ENCODE measurements at regions not wholly inside any gene's neighbourhood (a gene's known extent, or its start where the extent isn't known, plus 50 kb on each side); places are given as distances from the start of the nearest gene placed in this dataset.
"Not testable (repeated sequence)": the region's sequence is repeated elsewhere in the genome, so short reads cannot be mapped to it uniquely, and the experiment has no call there.

DNA sequence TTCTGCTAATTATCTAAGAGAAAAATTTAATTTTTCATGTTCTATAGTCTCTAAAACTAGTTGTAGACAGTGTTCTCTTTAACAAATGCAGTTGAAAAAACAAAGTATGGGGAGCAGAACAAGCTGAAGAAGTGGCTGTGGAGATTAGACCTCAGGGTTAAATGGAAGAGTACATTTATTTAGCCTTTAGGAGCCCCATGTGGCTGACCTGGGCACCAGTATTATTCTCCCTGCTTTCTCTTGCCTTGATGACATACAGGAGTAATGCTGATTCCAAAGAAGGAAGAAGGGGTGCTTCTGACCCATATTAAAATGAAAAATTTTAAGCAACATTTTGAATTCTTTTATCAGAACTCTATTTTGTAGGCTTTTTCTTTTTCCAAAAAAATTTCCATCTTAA is 312.3 kb upstream of the RIOK2 start:
- H3K9me3 ChIP-seq (ENCODE audit: control insufficient read depth in 1 of 2, low read length in 2 of 2), result no peaks in the 10 kb centered on the region
- H3K27ac ChIP-seq (ENCODE audit: low read depth, low read length), result no peak overlapping the region
- H3K27me3 ChIP-seq (ENCODE audit: control insufficient read depth in 1 of 2, insufficient read depth in 2 of 2, low read length in 2 of 2), result no peaks in the 10 kb centered on the region

DNA sequence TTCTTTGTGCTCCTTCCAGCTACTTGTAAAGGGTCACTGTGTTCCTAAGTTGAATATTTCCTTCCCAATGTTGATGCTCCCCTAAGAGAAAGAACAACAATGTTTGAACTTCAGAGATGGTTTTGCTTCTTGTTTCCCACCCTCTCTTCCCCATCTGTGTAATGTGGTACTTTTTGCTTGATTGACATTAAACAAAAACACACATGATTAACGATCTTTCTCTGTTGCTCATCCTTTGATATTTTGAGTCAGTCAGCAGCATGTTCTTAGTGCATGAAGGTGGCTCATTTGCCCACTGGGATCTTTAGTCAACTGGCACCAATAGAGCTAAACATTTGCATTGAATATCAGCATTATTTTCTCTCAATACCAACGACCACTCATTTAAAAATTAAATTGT is 313.0 kb upstream of the RIOK2 start:
- H3K36me3 ChIP-seq (ENCODE audit: control insufficient read depth in 1 of 2, insufficient read depth in 2 of 2, low read length in 2 of 2), result no peaks in the 10 kb centered on the region
- H3K9ac ChIP-seq (ENCODE audit: low read depth in 1 of 2, low read length in 2 of 2), result no peak overlapping the region
- no peak overlapping the region for H3K27ac ChIP-seq (ENCODE audit: low read depth, low read length)
- no peaks in the 10 kb centered on the region for H3K9me3 ChIP-seq (ENCODE audit: control insufficient read depth in 1 of 2, low read length in 2 of 2)
- H3K27me3 ChIP-seq (ENCODE audit: control insufficient read depth in 1 of 2, insufficient read depth in 2 of 2, low read length in 2 of 2), result no peaks in the 10 kb centered on the region
- H3K4me1 ChIP-seq (ENCODE audit: control insufficient read depth in 1 of 2, insufficient read depth in 2 of 2, low read length in 2 of 2), result no peaks in the 10 kb centered on the region
- H3K4me3 ChIP-seq (ENCODE audit: low read depth in 1 of 2, low read length in 2 of 2), result no peak overlapping the region

More for the DNA sequence above, 312.3 kb upstream of the RIOK2 start:
- no peak overlapping the region for H3K9ac ChIP-seq (ENCODE audit: low read depth in 1 of 2, low read length in 2 of 2)
- no peak overlapping the region for H3K4me3 ChIP-seq (ENCODE audit: low read depth in 1 of 2, low read length in 2 of 2)
- no peaks in the 10 kb centered on the region for H3K36me3 ChIP-seq (ENCODE audit: control insufficient read depth in 1 of 2, insufficient read depth in 2 of 2, low read length in 2 of 2)
- no peaks in the 10 kb centered on the region for H3K4me1 ChIP-seq (ENCODE audit: control insufficient read depth in 1 of 2, insufficient read depth in 2 of 2, low read length in 2 of 2)

DNA sequence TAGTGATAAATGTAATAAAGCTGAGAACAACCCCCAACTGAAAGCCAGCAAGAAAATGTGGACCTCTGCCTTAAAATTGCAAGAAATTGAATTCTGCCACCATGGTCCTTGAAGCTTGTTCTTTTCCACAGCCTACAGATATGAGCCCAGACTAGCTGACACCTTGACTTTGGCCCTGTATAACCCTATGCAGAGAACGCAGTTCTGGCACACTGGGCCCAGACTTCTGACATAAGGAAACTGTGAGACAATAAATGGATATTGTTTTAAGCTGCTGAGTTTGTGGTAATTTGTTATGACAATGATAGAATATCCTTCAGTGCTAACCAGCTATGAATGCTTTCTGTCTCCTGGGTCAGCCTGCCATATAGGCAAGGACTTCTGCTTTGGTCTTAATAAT is 315.6 kb upstream of the RIOK2 start:
- Histone ChIP-seq H3K9ac (ENCODE audit: low read depth in 1 of 2, low read length in 2 of 2) (no peak overlapping the region), H3K4me1 (ENCODE audit: control insufficient read depth in 1 of 2, insufficient read depth in 2 of 2, low read length in 2 of 2) (no peaks in the 10 kb centered on the region), H3K27ac (ENCODE audit: low read depth, low read length) (no peak overlapping the region), H3K36me3 (ENCODE audit: control insufficient read depth in 1 of 2, insufficient read depth in 2 of 2, low read length in 2 of 2) (no peaks in the 10 kb centered on the region), H3K9me3 (ENCODE audit: control insufficient read depth in 1 of 2, low read length in 2 of 2) (no peaks in the 10 kb centered on the region), H3K4me3 (ENCODE audit: low read depth in 1 of 2, low read length in 2 of 2) (no peak overlapping the region), H3K27me3 (ENCODE audit: control insufficient read depth in 1 of 2, insufficient read depth in 2 of 2, low read length in 2 of 2) (no peaks in the 10 kb centered on the region)

DNA sequence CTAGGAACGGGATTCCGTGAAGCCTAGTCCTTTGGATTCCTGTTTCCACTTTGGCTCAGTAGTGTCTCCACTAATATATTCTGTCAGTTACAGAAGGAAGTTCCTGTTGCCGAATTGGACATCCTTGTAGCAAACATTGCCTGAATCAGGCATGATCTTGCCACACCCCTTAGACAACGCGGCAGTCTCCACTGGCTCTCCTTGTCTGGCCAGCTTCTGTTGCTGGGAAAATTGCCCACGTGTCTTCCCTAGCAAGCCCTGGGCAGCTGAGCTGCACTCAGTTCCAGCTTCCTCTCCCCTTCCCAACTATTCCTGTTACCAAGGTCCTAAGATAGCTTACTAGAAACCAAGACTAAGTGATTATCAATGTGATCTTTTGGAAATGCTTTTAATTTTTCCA is 316.6 kb upstream of the RIOK2 start:
- H3K4me3 ChIP-seq (ENCODE audit: low read depth in 1 of 2, low read length in 2 of 2), result no peak overlapping the region
- no peak overlapping the region for H3K27ac ChIP-seq (ENCODE audit: low read depth, low read length)
- H3K4me1 ChIP-seq (ENCODE audit: control insufficient read depth in 1 of 2, insufficient read depth in 2 of 2, low read length in 2 of 2), result no peaks in the 10 kb centered on the region
- H3K9ac ChIP-seq (ENCODE audit: low read depth in 1 of 2, low read length in 2 of 2), result no peak overlapping the region
- no peaks in the 10 kb centered on the region for H3K9me3 ChIP-seq (ENCODE audit: control insufficient read depth in 1 of 2, low read length in 2 of 2)
- H3K27me3 ChIP-seq (ENCODE audit: control insufficient read depth in 1 of 2, insufficient read depth in 2 of 2, low read length in 2 of 2), result no peaks in the 10 kb centered on the region
- no peaks in the 10 kb centered on the region for H3K36me3 ChIP-seq (ENCODE audit: control insufficient read depth in 1 of 2, insufficient read depth in 2 of 2, low read length in 2 of 2)

DNA sequence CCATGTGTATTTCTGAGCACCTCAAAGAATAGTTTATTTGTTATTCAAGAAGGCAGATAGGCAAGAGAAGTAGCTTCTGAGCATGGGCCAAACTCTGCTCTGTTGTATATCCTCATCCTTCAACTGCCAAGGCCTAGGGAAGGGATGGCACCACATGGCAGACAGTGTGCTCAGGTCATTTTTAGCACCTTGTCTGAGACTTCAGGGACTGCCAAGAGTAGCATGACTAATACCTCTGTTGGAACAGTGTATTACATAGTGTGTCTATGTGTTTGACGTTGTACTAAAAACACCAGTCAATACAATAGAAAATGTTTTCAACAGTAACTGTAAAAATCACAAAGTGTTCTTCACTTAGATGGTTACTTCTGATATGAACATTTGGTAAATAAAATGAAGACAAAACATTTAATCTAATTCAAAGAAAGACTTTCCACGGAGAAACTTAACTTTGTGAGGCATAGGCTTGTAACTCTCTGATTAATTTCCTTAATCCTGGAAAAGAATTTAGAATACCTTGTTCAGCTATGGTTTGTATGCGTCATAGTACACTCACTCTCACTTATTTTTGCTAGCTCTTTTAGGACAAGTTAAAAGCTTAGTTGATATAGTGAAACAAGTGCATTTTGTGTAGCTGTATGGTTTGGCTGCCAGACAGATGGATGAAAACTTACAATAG is 318.4 kb upstream of the RIOK2 start:
- Histone ChIP-seq H3K9me3 (ENCODE audit: control insufficient read depth in 1 of 2, low read length in 2 of 2) (no peaks in the 10 kb centered on the region), H3K36me3 (ENCODE audit: control insufficient read depth in 1 of 2, insufficient read depth in 2 of 2, low read length in 2 of 2) (no peaks in the 10 kb centered on the region), H3K27me3 (ENCODE audit: control insufficient read depth in 1 of 2, insufficient read depth in 2 of 2, low read length in 2 of 2) (no peaks in the 10 kb centered on the region), H3K9ac (ENCODE audit: low read depth in 1 of 2, low read length in 2 of 2) (no peak overlapping the region), H3K4me3 (ENCODE audit: low read depth in 1 of 2, low read length in 2 of 2) (no peak overlapping the region), H3K4me1 (ENCODE audit: control insufficient read depth in 1 of 2, insufficient read depth in 2 of 2, low read length in 2 of 2) (no peaks in the 10 kb centered on the region), H3K27ac (ENCODE audit: low read depth, low read length) (no peak overlapping the region)

DNA sequence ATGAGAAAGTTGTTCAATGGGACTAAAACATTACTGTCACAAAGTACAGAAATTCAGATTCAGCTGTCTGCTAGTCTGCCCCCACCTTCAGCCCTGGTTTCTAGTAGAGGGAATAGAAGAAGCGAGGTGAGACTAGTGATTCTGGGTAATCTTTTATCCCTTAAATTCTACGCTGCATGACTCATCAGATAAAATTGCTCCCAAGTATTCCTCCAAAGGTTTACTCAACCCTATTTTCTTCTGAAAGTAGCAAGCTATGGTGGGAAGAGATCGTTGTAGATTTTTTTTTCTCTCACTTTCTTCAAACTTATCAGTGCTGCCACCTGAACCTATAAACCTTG is 318.9 kb upstream of the RIOK2 start:
- no peaks in the 10 kb centered on the region for H3K4me1 ChIP-seq (ENCODE audit: control insufficient read depth in 1 of 2, insufficient read depth in 2 of 2, low read length in 2 of 2)
- H3K9me3 ChIP-seq (ENCODE audit: control insufficient read depth in 1 of 2, low read length in 2 of 2), result no peaks in the 10 kb centered on the region
- no peaks in the 10 kb centered on the region for H3K36me3 ChIP-seq (ENCODE audit: control insufficient read depth in 1 of 2, insufficient read depth in 2 of 2, low read length in 2 of 2)
- H3K9ac ChIP-seq (ENCODE audit: low read depth in 1 of 2, low read length in 2 of 2), result no peak overlapping the region
- H3K27ac ChIP-seq (ENCODE audit: low read depth, low read length), result no peak overlapping the region
- H3K27me3 ChIP-seq (ENCODE audit: control insufficient read depth in 1 of 2, insufficient read depth in 2 of 2, low read length in 2 of 2), result no peaks in the 10 kb centered on the region
- H3K4me3 ChIP-seq (ENCODE audit: low read depth in 1 of 2, low read length in 2 of 2), result no peak overlapping the region

DNA sequence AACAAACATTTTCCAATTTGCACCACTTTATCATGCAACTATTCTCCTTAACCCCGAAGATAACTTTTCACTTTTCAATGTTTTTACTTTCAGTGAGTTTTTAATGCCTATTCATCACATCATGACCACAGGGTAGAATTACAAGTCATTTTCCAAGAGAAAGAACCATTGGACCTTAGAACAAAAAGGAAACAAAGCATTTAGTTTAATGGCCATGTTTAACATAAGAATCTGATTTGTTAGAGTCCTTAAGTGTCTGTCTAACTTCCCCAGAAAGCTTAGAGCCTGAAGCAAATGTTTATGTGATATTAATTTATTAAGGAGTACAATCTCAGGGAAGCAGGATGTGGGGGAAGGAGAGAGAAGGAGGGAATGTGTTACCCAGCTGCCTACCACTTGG is 325.8 kb upstream of the RIOK2 start:
- Histone ChIP-seq H3K36me3 (ENCODE audit: control insufficient read depth in 1 of 2, insufficient read depth in 2 of 2, low read length in 2 of 2) (no peaks in the 10 kb centered on the region), H3K4me3 (ENCODE audit: low read depth in 1 of 2, low read length in 2 of 2) (no peak overlapping the region)

DNA sequence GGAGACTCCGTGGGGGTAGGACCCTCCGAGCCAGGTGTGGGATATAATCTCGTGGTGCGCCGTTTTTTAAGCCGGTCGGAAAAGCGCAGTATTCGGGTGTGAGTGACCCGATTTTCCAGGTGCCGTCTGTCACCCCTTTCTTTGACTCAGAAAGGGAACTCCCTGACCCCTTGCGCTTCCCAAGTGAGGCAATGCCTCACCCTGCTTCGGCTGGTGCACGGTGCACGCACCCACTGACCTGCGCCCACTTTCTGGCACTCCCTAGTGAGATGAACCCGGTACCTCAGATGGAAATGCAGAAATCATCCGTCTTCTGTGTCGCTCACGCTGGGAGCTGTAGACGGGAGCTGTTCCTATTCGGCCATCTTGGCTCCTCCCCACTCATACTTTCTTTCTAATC is 336.5 kb upstream of the RIOK2 start:
- H3K9me3 ChIP-seq (ENCODE audit: control insufficient read depth in 1 of 2, low read length in 2 of 2), result not testable (repeated sequence)

More for the DNA sequence above, 325.8 kb upstream of the RIOK2 start:
- Histone ChIP-seq H3K4me1 (ENCODE audit: control insufficient read depth in 1 of 2, insufficient read depth in 2 of 2, low read length in 2 of 2) (no peaks in the 10 kb centered on the region), H3K9me3 (ENCODE audit: control insufficient read depth in 1 of 2, low read length in 2 of 2) (no peaks in the 10 kb centered on the region), H3K9ac (ENCODE audit: low read depth in 1 of 2, low read length in 2 of 2) (no peak overlapping the region), H3K27ac (ENCODE audit: low read depth, low read length) (no peak overlapping the region), H3K27me3 (ENCODE audit: control insufficient read depth in 1 of 2, insufficient read depth in 2 of 2, low read length in 2 of 2) (no peaks in the 10 kb centered on the region)

DNA sequence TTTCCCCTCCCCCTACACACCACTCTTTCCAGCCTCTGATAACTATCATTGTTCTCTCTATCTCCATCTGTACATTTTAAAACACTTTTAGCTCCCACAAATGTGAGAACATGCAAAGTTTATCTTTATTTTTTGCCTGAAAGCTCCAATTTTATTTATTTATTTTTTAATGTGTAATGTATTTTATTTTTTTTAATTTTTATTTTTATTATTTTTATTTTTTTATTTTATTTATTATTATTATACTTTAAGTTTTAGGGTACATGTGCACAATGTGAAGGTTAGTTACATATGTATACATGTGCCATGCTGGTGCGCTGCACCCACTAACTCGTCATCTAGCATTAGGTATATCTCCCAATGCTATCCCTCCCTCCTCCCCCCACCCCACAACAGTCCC is 340.3 kb upstream of the RIOK2 start:
- H3K27ac ChIP-seq (ENCODE audit: low read depth, low read length); H3K27me3 ChIP-seq (ENCODE audit: control insufficient read depth in 1 of 2, insufficient read depth in 2 of 2, low read length in 2 of 2); H3K9ac ChIP-seq (ENCODE audit: low read depth in 1 of 2, low read length in 2 of 2); H3K9me3 ChIP-seq (ENCODE audit: control insufficient read depth in 1 of 2, low read length in 2 of 2); H3K4me3 ChIP-seq (ENCODE audit: low read depth in 1 of 2, low read length in 2 of 2); H3K4me1 ChIP-seq (ENCODE audit: control insufficient read depth in 1 of 2, insufficient read depth in 2 of 2, low read length in 2 of 2); H3K36me3 ChIP-seq (ENCODE audit: control insufficient read depth in 1 of 2, insufficient read depth in 2 of 2, low read length in 2 of 2): not testable (repeated sequence)

More for the DNA sequence above, 336.5 kb upstream of the RIOK2 start:
- not testable (repeated sequence) for H3K27me3 ChIP-seq (ENCODE audit: control insufficient read depth in 1 of 2, insufficient read depth in 2 of 2, low read length in 2 of 2); H3K4me3 ChIP-seq (ENCODE audit: low read depth in 1 of 2, low read length in 2 of 2); H3K9ac ChIP-seq (ENCODE audit: low read depth in 1 of 2, low read length in 2 of 2); H3K27ac ChIP-seq (ENCODE audit: low read depth, low read length); H3K4me1 ChIP-seq (ENCODE audit: control insufficient read depth in 1 of 2, insufficient read depth in 2 of 2, low read length in 2 of 2); H3K36me3 ChIP-seq (ENCODE audit: control insufficient read depth in 1 of 2, insufficient read depth in 2 of 2, low read length in 2 of 2)

DNA sequence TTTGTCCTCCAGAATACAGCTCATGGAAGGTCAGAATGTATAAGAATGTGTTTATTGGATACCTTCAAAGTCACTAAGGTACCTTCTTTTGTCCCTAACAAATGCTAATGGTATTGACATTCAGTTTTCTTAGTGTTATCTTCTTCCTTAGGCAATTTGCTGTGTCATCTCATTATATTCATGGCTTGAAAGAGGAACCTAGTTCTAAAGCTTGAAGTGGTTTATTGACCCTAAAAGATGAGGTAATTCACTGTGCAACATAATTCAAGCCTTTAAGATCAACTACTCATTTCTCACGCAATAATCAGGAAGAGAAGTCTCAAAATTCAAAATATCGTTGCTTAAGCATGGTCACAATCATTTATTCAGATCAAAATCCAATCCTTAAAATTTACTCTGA is 342.7 kb upstream of the RIOK2 start:
- Histone ChIP-seq H3K36me3 (ENCODE audit: control insufficient read depth in 1 of 2, insufficient read depth in 2 of 2, low read length in 2 of 2) (no peaks in the 10 kb centered on the region), H3K27me3 (ENCODE audit: control insufficient read depth in 1 of 2, insufficient read depth in 2 of 2, low read length in 2 of 2) (no peaks in the 10 kb centered on the region), H3K4me1 (ENCODE audit: control insufficient read depth in 1 of 2, insufficient read depth in 2 of 2, low read length in 2 of 2) (no peaks in the 10 kb centered on the region), H3K9ac (ENCODE audit: low read depth in 1 of 2, low read length in 2 of 2) (no peak overlapping the region), H3K4me3 (ENCODE audit: low read depth in 1 of 2, low read length in 2 of 2) (no peak overlapping the region), H3K27ac (ENCODE audit: low read depth, low read length) (no peak overlapping the region), H3K9me3 (ENCODE audit: control insufficient read depth in 1 of 2, low read length in 2 of 2) (no peaks in the 10 kb centered on the region)

DNA sequence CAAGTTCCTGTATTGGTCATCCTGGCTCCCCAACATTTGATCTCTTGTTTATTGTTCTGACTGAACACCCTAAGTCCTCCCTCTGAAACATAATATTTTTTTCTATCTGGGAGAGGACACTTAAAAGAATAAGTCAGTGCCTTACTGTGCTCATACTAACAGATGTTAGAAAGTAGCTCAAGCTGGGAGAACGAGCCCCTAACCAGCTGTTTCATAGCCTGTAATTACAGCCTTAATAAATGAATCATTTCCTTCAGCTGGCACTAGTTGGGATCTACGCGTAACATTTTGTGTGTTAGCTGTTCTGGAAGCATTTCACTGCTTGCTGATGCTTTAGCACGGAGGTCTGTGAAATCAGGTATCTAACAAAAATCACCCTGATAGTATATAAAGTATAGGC is 345.9 kb upstream of the RIOK2 start:
- Histone ChIP-seq H3K9me3 (ENCODE audit: control insufficient read depth in 1 of 2, low read length in 2 of 2) (no peaks in the 10 kb centered on the region), H3K36me3 (ENCODE audit: control insufficient read depth in 1 of 2, insufficient read depth in 2 of 2, low read length in 2 of 2) (no peaks in the 10 kb centered on the region), H3K4me1 (ENCODE audit: control insufficient read depth in 1 of 2, insufficient read depth in 2 of 2, low read length in 2 of 2) (no peaks in the 10 kb centered on the region), H3K27ac (ENCODE audit: low read depth, low read length) (no peak overlapping the region), H3K27me3 (ENCODE audit: control insufficient read depth in 1 of 2, insufficient read depth in 2 of 2, low read length in 2 of 2) (no peaks in the 10 kb centered on the region), H3K9ac (ENCODE audit: low read depth in 1 of 2, low read length in 2 of 2) (no peak overlapping the region), H3K4me3 (ENCODE audit: low read depth in 1 of 2, low read length in 2 of 2) (no peak overlapping the region)

Data from duodenal mucosa (tissue), 2 donors.